IPS-18a (cell line): ENCODE measurements at regions not wholly inside any gene's neighbourhood (a gene's known extent, or its start where the extent isn't known, plus 50 kb on each side); places are given as distances from the start of the nearest gene placed in this dataset.
"Not testable (repeated sequence)": the region's sequence is repeated elsewhere in the genome, so short reads cannot be mapped to it uniquely, and the experiment has no call there.

Experiments used
- H3K27ac ChIP-seq: one replicate; pipeline ENCODE4 v1.5.1; 2013; ENCODE audit warnings: low read length
- H3K27me3 ChIP-seq: one replicate; pipeline ENCODE4 v1.6.1; 2013; ENCODE audit warnings: mild to moderate bottlenecking, low read length; ENCODE audit not compliant: control insufficient read depth, insufficient read depth
- H3K36me3 ChIP-seq: one replicate; pipeline ENCODE4 v1.6.1; 2013; ENCODE audit warnings: low read depth, low read length; ENCODE audit not compliant: control insufficient read depth
- H3K4me1 ChIP-seq: one replicate; pipeline ENCODE4 v1.6.1; 2013; ENCODE audit warnings: low read depth, low read length; ENCODE audit not compliant: control insufficient read depth
- H3K4me3 ChIP-seq: one replicate; pipeline ENCODE4 v1.5.1; 2013; ENCODE audit warnings: low read length
- H3K9ac ChIP-seq: one replicate; pipeline ENCODE4 v1.6.1; 2013; ENCODE audit warnings: mild to moderate bottlenecking, low read length, moderate library complexity
- H3K9me3 ChIP-seq: one replicate; pipeline ENCODE4 v1.6.1; 2013; ENCODE audit warnings: low read depth, low read length; ENCODE audit not compliant: control insufficient read depth

GRCh38 chr13:107807306-107808073 lies 407.8 kb downstream of the LIG4 start:
- H3K9me3 ChIP-seq = no peaks in the 10 kb centered on the region
- H3K9ac ChIP-seq = no peak overlapping the region
- H3K27ac ChIP-seq = no peak overlapping the region
- H3K27me3 ChIP-seq = no peaks in the 10 kb centered on the region
- no peak overlapping the region for H3K4me3 ChIP-seq
- no peaks in the 10 kb centered on the region for H3K4me1 ChIP-seq
- H3K36me3 ChIP-seq = no peaks in the 10 kb centered on the region

GRCh38 chr13:107806726-107807125 lies 408.6 kb downstream of the LIG4 start:
- no peaks in the 10 kb centered on the region for H3K4me1 ChIP-seq
- no peak overlapping the region for H3K9ac ChIP-seq
- H3K36me3 ChIP-seq = no peaks in the 10 kb centered on the region
- no peaks in the 10 kb centered on the region for H3K27me3 ChIP-seq
- no peaks in the 10 kb centered on the region for H3K9me3 ChIP-seq
- H3K4me3 ChIP-seq = no peak overlapping the region
- no peak overlapping the region for H3K27ac ChIP-seq

- H3K36me3 ChIP-seq = no peaks in the 10 kb centered on the region
- no peaks in the 10 kb centered on the region for H3K27me3 ChIP-seq
- no peak overlapping the region for H3K4me3 ChIP-seq
- H3K27ac ChIP-seq = no peak overlapping the region
- H3K4me1 ChIP-seq = no peaks in the 10 kb centered on the region
- H3K9ac ChIP-seq = no peak overlapping the region
- H3K9me3 ChIP-seq = no peaks in the 10 kb centered on the region
Measured at GRCh38 chr13:107803822-107804495, 411.4 kb downstream of the LIG4 start.

- Histone ChIP-seq H3K4me1 (no peaks in the 10 kb centered on the region), H3K4me3 (no peak overlapping the region), H3K36me3 (no peaks in the 10 kb centered on the region), H3K27me3 (no peaks in the 10 kb centered on the region), H3K27ac (no peak overlapping the region), H3K9ac (no peak overlapping the region), H3K9me3 (no peaks in the 10 kb centered on the region)
Measured at GRCh38 chr13:107801621-107802020, 413.7 kb downstream of the LIG4 start.

- H3K36me3 ChIP-seq = no peaks in the 10 kb centered on the region
- no peak overlapping the region for H3K9ac ChIP-seq
- H3K4me1 ChIP-seq = no peaks in the 10 kb centered on the region
- H3K9me3 ChIP-seq = no peaks in the 10 kb centered on the region
- H3K27ac ChIP-seq = no peak overlapping the region
- H3K27me3 ChIP-seq = no peaks in the 10 kb centered on the region
- H3K4me3 ChIP-seq = no peak overlapping the region
Measured at GRCh38 chr13:107799001-107799400, 416.3 kb downstream of the LIG4 start.

- Histone ChIP-seq H3K4me1 (no peaks in the 10 kb centered on the region), H3K27ac (no peak overlapping the region), H3K9me3 (no peaks in the 10 kb centered on the region), H3K36me3 (no peaks in the 10 kb centered on the region), H3K27me3 (no peaks in the 10 kb centered on the region), H3K4me3 (no peak overlapping the region), H3K9ac (no peak overlapping the region)
Measured at GRCh38 chr13:107790397-107790796, 424.9 kb downstream of the LIG4 start.

GRCh38 chr13:107788464-107789165 lies 426.7 kb downstream of the LIG4 start:
- no peaks in the 10 kb centered on the region for H3K27me3 ChIP-seq
- no peak overlapping the region for H3K27ac ChIP-seq
- H3K4me1 ChIP-seq = no peaks in the 10 kb centered on the region
- no peak overlapping the region for H3K9ac ChIP-seq
- H3K36me3 ChIP-seq = no peaks in the 10 kb centered on the region
- H3K9me3 ChIP-seq = no peaks in the 10 kb centered on the region
- no peak overlapping the region for H3K4me3 ChIP-seq

- not testable (repeated sequence) for H3K9me3 ChIP-seq, H3K27me3 ChIP-seq, H3K4me3 ChIP-seq, H3K27ac ChIP-seq, H3K36me3 ChIP-seq, H3K9ac ChIP-seq, H3K4me1 ChIP-seq
Measured at GRCh38 chr13:107782646-107783045, 432.7 kb downstream of the LIG4 start.

DNA sequence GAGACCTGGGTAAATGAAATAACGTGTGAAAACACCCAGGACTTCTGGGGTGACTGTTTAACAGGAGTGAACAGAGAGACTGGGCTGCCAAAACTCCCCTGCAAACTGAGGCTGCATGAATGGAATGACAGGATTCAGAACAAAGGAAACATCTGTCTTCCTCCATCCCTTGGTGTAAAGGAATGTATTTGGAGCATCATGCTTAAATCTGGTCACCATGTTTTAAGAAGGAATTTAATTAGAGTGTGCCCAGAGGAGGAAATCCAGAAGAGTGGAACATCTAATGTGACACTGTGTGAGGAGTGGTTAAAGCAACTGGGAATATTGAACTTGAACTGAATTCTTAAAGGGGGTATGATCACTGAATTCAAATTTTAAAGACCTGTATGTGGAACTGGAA lies 437.2 kb downstream of the LIG4 start:
- H3K36me3 ChIP-seq = no peaks in the 10 kb centered on the region
- no peaks in the 10 kb centered on the region for H3K9me3 ChIP-seq
- no peak overlapping the region for H3K4me3 ChIP-seq
- H3K4me1 ChIP-seq = no peaks in the 10 kb centered on the region
- no peak overlapping the region for H3K27ac ChIP-seq
- H3K9ac ChIP-seq = no peak overlapping the region
- H3K27me3 ChIP-seq = no peaks in the 10 kb centered on the region

DNA sequence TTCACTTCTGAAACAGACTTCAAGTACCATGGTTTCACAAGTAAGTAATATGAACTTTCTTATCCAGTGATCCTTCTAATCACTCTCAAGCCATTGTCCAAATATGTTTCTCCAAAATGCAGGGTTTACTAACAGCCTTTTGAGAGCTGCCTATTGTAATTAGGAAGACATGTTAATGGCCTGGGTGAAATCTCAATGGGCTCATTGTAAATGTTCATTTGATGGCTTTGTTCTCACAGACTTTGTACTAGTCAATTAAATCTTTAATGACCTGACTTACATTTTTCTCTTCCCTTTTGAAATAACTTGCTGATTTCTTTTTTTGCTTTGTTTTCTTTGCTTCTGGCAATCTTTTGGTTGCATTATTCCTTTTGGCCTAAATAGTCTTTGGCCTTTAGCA lies 444.8 kb downstream of the LIG4 start:
- H3K9ac ChIP-seq = peak overlapping the region; percentile 7
- no peaks in the 10 kb centered on the region for H3K36me3 ChIP-seq
- H3K9me3 ChIP-seq = no peaks in the 10 kb centered on the region
- peaks cover 9% of the 10 kb centered on the region for H3K4me1 ChIP-seq
- H3K4me3 ChIP-seq = no peak overlapping the region
- no peak overlapping the region for H3K27ac ChIP-seq
- no peaks in the 10 kb centered on the region for H3K27me3 ChIP-seq

- H3K4me3 ChIP-seq = no peak overlapping the region
- no peak overlapping the region for H3K9ac ChIP-seq
- H3K36me3 ChIP-seq = no peaks in the 10 kb centered on the region
- H3K4me1 ChIP-seq = peaks cover 9% of the 10 kb centered on the region
- no peaks in the 10 kb centered on the region for H3K9me3 ChIP-seq
- H3K27ac ChIP-seq = no peak overlapping the region
- no peaks in the 10 kb centered on the region for H3K27me3 ChIP-seq
Measured at GRCh38 chr13:107767119-107767518, 448.2 kb downstream of the LIG4 start.
